ENCODE measurements at regions not wholly inside any gene's neighbourhood (a gene's known extent, or its start where the extent isn't known, plus 50 kb on each side); places are given as distances from the start of the nearest gene placed in this dataset.
A peak's percentile ranks its signal among the peaks of the same experiment; 100 is the strongest.

- Histone ChIP-seq H3K4me3 (ENCODE audit: low read length in 3 of 3) (no peak overlapping the region), H3K36me3 (ENCODE audit: control insufficient read depth in 2 of 3, insufficient read depth in 3 of 3, low read length in 3 of 3) (no peaks in the 10 kb centered on the region), H3K9ac (ENCODE audit: low read length in 3 of 3) (no peak overlapping the region), H3K27me3 (ENCODE audit: control insufficient read depth, insufficient read depth, low read length) (no peaks in the 10 kb centered on the region), H3K9me3 (ENCODE audit: control insufficient read depth in 2 of 3, insufficient read depth in 1 of 3, low read length in 3 of 3) (no peaks in the 10 kb centered on the region), H3K4me1 (ENCODE audit: control insufficient read depth in 2 of 3, insufficient read depth in 2 of 3, low read depth in 1 of 3, low read length in 3 of 3) (no peaks in the 10 kb centered on the region), H3K27ac (ENCODE audit: low read depth in 2 of 2, low read length in 2 of 2) (no peak overlapping the region)
- DNase-seq (peak in 2 of 5 donors; percentile 19 to 66), FAIRE-seq (no peak)
- no peak for TF ChIP-seq CTCF (IDR thresholded peaks at IDR 0.05; ENCODE audit: borderline replicate concordance, extremely low read depth, insufficient read depth)
- intact Hi-C loops (cut with DNase I), result no loop called here
These were observed 141.7 kb downstream of the EDN3 start for GRCh38 chr20:59441860-59442810.

GRCh38 chr20:59443550-59443949 is 143.1 kb downstream of the EDN3 start:
- no peak for TF ChIP-seq CTCF (IDR thresholded peaks at IDR 0.05; ENCODE audit: borderline replicate concordance, extremely low read depth, insufficient read depth)
- no peak for FAIRE-seq
- intact Hi-C loops (cut with DNase I), result no loop called here

GRCh38 chr20:59446376-59446775 is 146.0 kb downstream of the EDN3 start:
- Histone ChIP-seq H3K9me3 (ENCODE audit: control insufficient read depth in 2 of 3, insufficient read depth in 1 of 3, low read length in 3 of 3) (no peaks in the 10 kb centered on the region), H3K36me3 (ENCODE audit: control insufficient read depth in 2 of 3, insufficient read depth in 3 of 3, low read length in 3 of 3) (no peaks in the 10 kb centered on the region), H3K4me3 (ENCODE audit: low read length in 3 of 3) (no peak overlapping the region), H3K9ac (ENCODE audit: low read length in 3 of 3) (no peak overlapping the region), H3K27me3 (ENCODE audit: control insufficient read depth, insufficient read depth, low read length) (no peaks in the 10 kb centered on the region), H3K27ac (ENCODE audit: low read depth in 2 of 2, low read length in 2 of 2) (no peak overlapping the region), H3K4me1 (ENCODE audit: control insufficient read depth in 2 of 3, insufficient read depth in 2 of 3, low read depth in 1 of 3, low read length in 3 of 3) (no peaks in the 10 kb centered on the region)
- DNase-seq (no peak), FAIRE-seq (no peak)
- TF ChIP-seq CTCF (IDR thresholded peaks at IDR 0.05; ENCODE audit: borderline replicate concordance, extremely low read depth, insufficient read depth), result no peak
- intact Hi-C loops (cut with DNase I), result no loop called here

More at GRCh38 chr20:59443550-59443949, 143.1 kb downstream of the EDN3 start:
- Histone ChIP-seq H3K27ac (ENCODE audit: low read depth in 2 of 2, low read length in 2 of 2) (no peak overlapping the region), H3K4me3 (ENCODE audit: low read length in 3 of 3) (no peak overlapping the region), H3K27me3 (ENCODE audit: control insufficient read depth, insufficient read depth, low read length) (no peaks in the 10 kb centered on the region), H3K4me1 (ENCODE audit: control insufficient read depth in 2 of 3, insufficient read depth in 2 of 3, low read depth in 1 of 3, low read length in 3 of 3) (no peaks in the 10 kb centered on the region), H3K9ac (ENCODE audit: low read length in 3 of 3) (no peak overlapping the region), H3K9me3 (ENCODE audit: control insufficient read depth in 2 of 3, insufficient read depth in 1 of 3, low read length in 3 of 3) (no peaks in the 10 kb centered on the region), H3K36me3 (ENCODE audit: control insufficient read depth in 2 of 3, insufficient read depth in 3 of 3, low read length in 3 of 3) (no peaks in the 10 kb centered on the region)
- DNase-seq, result no peak
